HG03108 (cell line): ENCODE measurements at regions not wholly inside any gene's neighbourhood (a gene's known extent, or its start where the extent isn't known, plus 50 kb on each side); places are given as distances from the start of the nearest gene placed in this dataset.

ENCODE experiments used
- ATAC-seq: cut with Tn5 transposase; IDR thresholded peaks from one replicate; pipeline ENCODE4 v1.9.1; 2021; ENCODE audit warnings: moderate library complexity; ENCODE audit not compliant: unreplicated experiment

- no peak for ATAC-seq
Observed at GRCh38 chr17:77657839-77658238, 300.7 kb upstream of the TNRC6C start.

GRCh38 chr17:77660524-77660923 lies 298.0 kb upstream of the TNRC6C start:
- ATAC-seq, result no peak

- no peak for ATAC-seq
Observed at GRCh38 chr17:77662833-77663232, 295.7 kb upstream of the TNRC6C start.

- no peak for ATAC-seq
Observed at GRCh38 chr17:77664097-77664729, 294.3 kb upstream of the TNRC6C start.

- ATAC-seq, result no peak
Observed at GRCh38 chr17:77665833-77666232, 292.7 kb upstream of the TNRC6C start.

- ATAC-seq, result no peak
Observed at GRCh38 chr17:77666462-77666861, 292.0 kb upstream of the TNRC6C start.

- ATAC-seq, result no peak
Observed at GRCh38 chr17:77666881-77667395, 291.6 kb upstream of the TNRC6C start.

GRCh38 chr17:77667478-77667877 lies 291.0 kb upstream of the TNRC6C start:
- no peak for ATAC-seq

- no peak for ATAC-seq
Observed at GRCh38 chr17:77668518-77668917, 290.0 kb upstream of the TNRC6C start.

- ATAC-seq, result no peak
Observed at GRCh38 chr17:77670173-77670572, 288.3 kb upstream of the TNRC6C start.

- no peak for ATAC-seq
Observed at GRCh38 chr17:77674358-77674757, 284.1 kb upstream of the TNRC6C start.

- ATAC-seq, result no peak
Observed at GRCh38 chr17:77675411-77675810, 283.1 kb upstream of the TNRC6C start.

GRCh38 chr17:77675816-77676215 lies 282.7 kb upstream of the TNRC6C start:
- ATAC-seq, result no peak

GRCh38 chr17:77676237-77676661 lies 282.3 kb upstream of the TNRC6C start:
- no peak for ATAC-seq

GRCh38 chr17:77677211-77677610 lies 281.3 kb upstream of the TNRC6C start:
- no peak for ATAC-seq

- no peak for ATAC-seq
Observed at GRCh38 chr17:77677630-77678029, 280.9 kb upstream of the TNRC6C start.

- ATAC-seq, result no peak
Observed at GRCh38 chr17:77679589-77679988, 278.9 kb upstream of the TNRC6C start.

- ATAC-seq, result no peak
Observed at GRCh38 chr17:77681861-77682260, 276.6 kb upstream of the TNRC6C start.

GRCh38 chr17:77684803-77685798 lies 273.4 kb upstream of the TNRC6C start:
- ATAC-seq, result no peak

- ATAC-seq, result no peak
Observed at GRCh38 chr17:77685881-77686486, 272.5 kb upstream of the TNRC6C start.

- ATAC-seq, result no peak
Observed at GRCh38 chr17:77686903-77687302, 271.6 kb upstream of the TNRC6C start.
